ENCODE measurements at regions not wholly inside any gene's neighbourhood (a gene's known extent, or its start where the extent isn't known, plus 50 kb on each side); places are given as distances from the start of the nearest gene placed in this dataset.
"Not testable (repeated sequence)": the region's sequence is repeated elsewhere in the genome, so short reads cannot be mapped to it uniquely, and the experiment has no call there.

DNA sequence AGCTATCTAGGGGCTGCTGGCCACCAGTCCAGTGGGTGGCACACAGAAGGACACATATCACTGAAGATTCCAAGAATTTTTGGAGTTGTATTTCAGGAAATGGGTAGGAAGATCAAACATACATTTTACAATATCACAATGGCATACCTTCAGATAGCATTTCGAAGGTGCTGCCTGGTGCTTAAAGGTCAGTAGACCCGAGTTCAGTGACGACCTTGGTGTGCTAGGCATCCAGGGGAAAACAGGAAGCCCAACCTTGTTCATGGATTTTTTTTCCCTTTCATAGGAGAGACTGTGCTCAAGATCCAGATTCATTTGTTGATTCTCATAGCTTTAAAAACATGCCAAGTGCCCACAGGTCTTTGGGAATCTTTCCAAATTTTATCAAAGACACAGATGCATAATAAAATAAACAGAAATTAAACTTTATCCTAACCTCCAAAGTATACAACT is 51.0 kb upstream of the RCBTB2 start:
- Histone ChIP-seq H3K36me3 (ENCODE audit: control insufficient read depth in 1 of 2, insufficient read depth in 2 of 2, low read length in 2 of 2) (no peaks in the 10 kb centered on the region), H3K4me1 (ENCODE audit: control insufficient read depth in 1 of 2, insufficient read depth in 2 of 2, low read length in 2 of 2) (peaks cover 5 to 21% of the 10 kb centered on the region in 2 donors), H3K4me3 (ENCODE audit: low read depth in 1 of 2, low read length in 2 of 2) (no peak overlapping the region), H3K9me3 (ENCODE audit: control insufficient read depth in 1 of 2, low read length in 2 of 2) (no peaks in the 10 kb centered on the region), H3K27ac (ENCODE audit: low read length) (no peak overlapping the region), H3K27me3 (ENCODE audit: low read depth, low read length) (no peaks in the 10 kb centered on the region)

DNA sequence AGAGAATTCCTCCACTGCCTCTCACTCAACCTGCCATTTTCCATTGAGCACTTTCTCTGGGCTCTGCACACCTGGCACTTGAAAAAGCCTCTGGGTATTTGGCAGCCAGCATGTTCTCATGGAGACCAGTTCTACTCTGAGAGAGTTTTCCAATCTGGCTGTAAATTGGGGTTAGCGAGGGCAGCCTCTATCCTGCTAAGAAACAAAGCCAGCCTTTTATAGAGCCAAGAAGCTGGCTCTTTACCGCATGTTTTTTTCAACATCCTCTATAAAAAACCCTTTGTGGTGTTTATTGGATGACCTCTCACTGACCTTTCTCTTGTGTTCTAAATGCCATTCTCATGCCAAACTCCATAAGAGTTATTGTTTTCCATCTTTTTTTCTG is 52.6 kb upstream of the RCBTB2 start:
- Histone ChIP-seq H3K9me3 (ENCODE audit: control insufficient read depth in 1 of 2, low read length in 2 of 2) (no peaks in the 10 kb centered on the region), H3K36me3 (ENCODE audit: control insufficient read depth in 1 of 2, insufficient read depth in 2 of 2, low read length in 2 of 2) (no peaks in the 10 kb centered on the region), H3K27me3 (ENCODE audit: low read depth, low read length) (no peaks in the 10 kb centered on the region), H3K27ac (ENCODE audit: low read length) (no peak overlapping the region), H3K4me3 (ENCODE audit: low read depth in 1 of 2, low read length in 2 of 2) (no peak overlapping the region), H3K4me1 (ENCODE audit: control insufficient read depth in 1 of 2, insufficient read depth in 2 of 2, low read length in 2 of 2) (peaks cover 6 to 21% of the 10 kb centered on the region in 2 donors)

DNA sequence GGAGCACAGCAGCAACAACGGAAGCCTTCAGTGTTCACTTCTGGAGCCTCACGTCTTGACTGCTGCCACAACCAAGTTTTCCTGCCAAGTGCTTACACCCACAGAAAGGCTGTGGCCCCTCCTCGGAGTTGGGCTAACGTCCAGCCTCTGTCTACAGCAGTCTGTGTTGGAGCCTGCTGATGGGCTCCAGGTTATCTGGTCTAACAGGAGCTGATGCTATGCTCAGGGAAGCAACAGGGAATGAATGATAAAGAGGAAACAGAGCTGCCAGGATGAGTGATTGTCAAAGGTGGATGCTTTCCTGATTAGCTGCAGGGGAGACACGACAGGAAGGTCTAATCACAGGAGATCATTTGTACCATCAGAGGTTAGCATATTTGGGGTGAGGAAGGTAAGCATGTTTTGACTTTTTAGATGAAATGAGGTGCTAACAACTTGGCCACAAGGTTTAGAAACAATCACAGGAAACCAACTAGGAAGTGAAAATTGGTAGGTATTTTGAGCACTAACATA is 53.8 kb upstream of the RCBTB2 start:
- Histone ChIP-seq H3K9me3 (ENCODE audit: control insufficient read depth in 1 of 2, low read length in 2 of 2) (no peaks in the 10 kb centered on the region), H3K4me1 (ENCODE audit: control insufficient read depth in 1 of 2, insufficient read depth in 2 of 2, low read length in 2 of 2) (peaks cover 9 to 21% of the 10 kb centered on the region in 2 donors), H3K27ac (ENCODE audit: low read length) (peak overlapping the region; percentile 19), H3K36me3 (ENCODE audit: control insufficient read depth in 1 of 2, insufficient read depth in 2 of 2, low read length in 2 of 2) (no peaks in the 10 kb centered on the region), H3K27me3 (ENCODE audit: low read depth, low read length) (no peaks in the 10 kb centered on the region), H3K4me3 (ENCODE audit: low read depth in 1 of 2, low read length in 2 of 2) (no peak overlapping the region)

DNA sequence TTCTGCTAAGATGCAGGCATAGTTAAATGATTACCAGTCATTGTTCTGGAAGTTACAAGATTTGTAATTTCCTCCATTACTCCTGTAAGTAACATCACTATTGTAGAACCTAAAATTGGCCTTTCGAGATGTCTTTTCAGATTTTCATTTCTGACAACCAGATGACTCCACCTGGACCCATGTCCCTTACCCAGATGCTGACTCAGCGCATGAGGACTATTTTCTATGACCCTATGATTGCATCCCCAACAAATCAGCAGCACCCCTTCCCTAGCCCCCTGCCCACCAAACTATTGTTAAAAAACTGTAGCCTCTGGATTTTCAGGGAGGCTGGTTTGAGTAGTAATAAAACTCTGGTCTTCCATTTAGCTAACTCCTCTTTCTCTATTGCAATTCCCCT is 55.2 kb upstream of the RCBTB2 start:
- peaks cover 9 to 21% of the 10 kb centered on the region in 2 donors for H3K4me1 ChIP-seq (ENCODE audit: control insufficient read depth in 1 of 2, insufficient read depth in 2 of 2, low read length in 2 of 2)
- H3K27ac ChIP-seq (ENCODE audit: low read length): no peak overlapping the region
- no peaks in the 10 kb centered on the region for H3K27me3 ChIP-seq (ENCODE audit: low read depth, low read length)
- no peaks in the 10 kb centered on the region for H3K36me3 ChIP-seq (ENCODE audit: control insufficient read depth in 1 of 2, insufficient read depth in 2 of 2, low read length in 2 of 2)
- H3K9me3 ChIP-seq (ENCODE audit: control insufficient read depth in 1 of 2, low read length in 2 of 2): no peaks in the 10 kb centered on the region
- no peak overlapping the region for H3K4me3 ChIP-seq (ENCODE audit: low read depth in 1 of 2, low read length in 2 of 2)

DNA sequence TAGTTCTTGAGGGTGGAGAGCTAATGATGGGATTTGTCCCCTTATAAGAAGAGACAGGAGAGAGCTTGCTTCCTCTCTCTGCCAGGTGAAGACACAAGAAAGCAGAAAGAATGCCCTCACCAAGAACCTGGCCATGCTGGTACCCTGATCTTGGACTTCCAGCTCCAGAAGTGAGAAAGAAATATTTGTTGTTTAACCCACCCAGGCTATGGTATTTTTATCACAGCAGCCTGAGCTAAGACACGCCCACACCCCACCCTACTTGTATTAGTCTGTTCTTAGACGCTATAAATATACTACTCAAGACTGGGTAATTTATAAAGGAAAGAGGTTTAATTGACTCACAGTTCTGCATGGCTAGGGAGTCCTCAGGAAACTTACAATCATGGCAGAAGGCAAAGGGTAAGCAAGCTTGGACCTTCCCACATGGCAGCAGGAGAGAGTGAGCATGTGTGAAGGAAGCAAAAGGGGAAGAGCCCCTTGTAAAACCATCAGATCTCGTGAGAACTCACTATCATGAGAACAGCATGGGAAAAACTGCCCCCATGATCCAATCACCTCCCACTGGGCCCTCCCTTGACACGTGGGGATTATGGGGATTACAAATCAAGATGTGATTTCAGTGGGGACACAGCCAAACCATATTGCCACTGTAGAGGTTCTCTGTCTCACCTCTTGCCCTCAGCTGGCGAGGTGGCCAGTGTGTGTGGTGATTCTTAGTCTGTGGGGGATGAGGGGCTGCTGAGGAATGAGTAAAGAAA is 57.4 kb upstream of the RCBTB2 start:
- Histone ChIP-seq H3K4me1 (ENCODE audit: control insufficient read depth in 1 of 2, insufficient read depth in 2 of 2, low read length in 2 of 2) (peaks cover 4 to 12% of the 10 kb centered on the region in 2 donors), H3K36me3 (ENCODE audit: control insufficient read depth in 1 of 2, insufficient read depth in 2 of 2, low read length in 2 of 2) (no peaks in the 10 kb centered on the region), H3K4me3 (ENCODE audit: low read depth in 1 of 2, low read length in 2 of 2) (no peak overlapping the region), H3K27me3 (ENCODE audit: low read depth, low read length) (no peaks in the 10 kb centered on the region), H3K9me3 (ENCODE audit: control insufficient read depth in 1 of 2, low read length in 2 of 2) (no peaks in the 10 kb centered on the region), H3K27ac (ENCODE audit: low read length) (peak overlapping the region; percentile 45)

DNA sequence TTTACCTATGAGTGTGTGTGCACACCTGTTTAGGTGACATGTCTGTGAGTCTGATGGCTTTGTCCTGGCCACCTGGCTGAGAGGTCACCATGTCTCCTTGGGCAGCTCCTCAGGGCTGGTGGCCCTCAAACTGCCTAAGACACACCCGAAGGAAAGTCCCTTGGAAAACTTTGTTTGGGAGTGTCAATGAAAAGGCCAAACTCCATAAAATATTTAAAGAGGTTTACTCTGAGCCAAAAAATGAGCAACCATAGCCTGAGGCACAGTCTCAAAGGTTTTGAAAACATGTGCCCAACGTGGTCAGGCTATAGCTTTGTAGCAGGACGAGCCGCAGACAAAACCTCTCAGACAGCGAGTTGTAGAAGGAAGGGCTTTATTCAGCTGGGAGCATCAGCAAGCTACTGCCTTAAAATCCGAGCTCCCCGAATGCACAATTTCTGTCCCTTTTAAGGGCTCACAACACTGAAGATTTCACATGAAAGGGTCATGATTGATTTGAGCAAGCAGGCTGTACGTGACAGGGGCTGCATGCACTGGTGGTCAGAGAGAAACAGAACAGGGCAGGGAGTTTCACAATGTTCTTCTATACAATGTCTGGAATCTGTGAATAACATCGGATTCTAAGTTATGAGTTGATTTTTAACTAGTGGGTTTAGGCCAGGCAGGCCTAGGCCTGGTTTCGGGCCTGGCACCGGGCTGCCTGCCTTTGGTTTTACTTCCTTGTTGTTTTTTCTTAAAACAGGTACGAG is 58.4 kb upstream of the RCBTB2 start:
- H3K27ac ChIP-seq (ENCODE audit: low read length): peak overlapping the region; percentile 45
- not testable (repeated sequence) for H3K4me1 ChIP-seq (ENCODE audit: control insufficient read depth in 1 of 2, insufficient read depth in 2 of 2, low read length in 2 of 2); H3K27me3 ChIP-seq (ENCODE audit: low read depth, low read length); H3K4me3 ChIP-seq (ENCODE audit: low read depth in 1 of 2, low read length in 2 of 2); H3K9me3 ChIP-seq (ENCODE audit: control insufficient read depth in 1 of 2, low read length in 2 of 2); H3K36me3 ChIP-seq (ENCODE audit: control insufficient read depth in 1 of 2, insufficient read depth in 2 of 2, low read length in 2 of 2)

DNA sequence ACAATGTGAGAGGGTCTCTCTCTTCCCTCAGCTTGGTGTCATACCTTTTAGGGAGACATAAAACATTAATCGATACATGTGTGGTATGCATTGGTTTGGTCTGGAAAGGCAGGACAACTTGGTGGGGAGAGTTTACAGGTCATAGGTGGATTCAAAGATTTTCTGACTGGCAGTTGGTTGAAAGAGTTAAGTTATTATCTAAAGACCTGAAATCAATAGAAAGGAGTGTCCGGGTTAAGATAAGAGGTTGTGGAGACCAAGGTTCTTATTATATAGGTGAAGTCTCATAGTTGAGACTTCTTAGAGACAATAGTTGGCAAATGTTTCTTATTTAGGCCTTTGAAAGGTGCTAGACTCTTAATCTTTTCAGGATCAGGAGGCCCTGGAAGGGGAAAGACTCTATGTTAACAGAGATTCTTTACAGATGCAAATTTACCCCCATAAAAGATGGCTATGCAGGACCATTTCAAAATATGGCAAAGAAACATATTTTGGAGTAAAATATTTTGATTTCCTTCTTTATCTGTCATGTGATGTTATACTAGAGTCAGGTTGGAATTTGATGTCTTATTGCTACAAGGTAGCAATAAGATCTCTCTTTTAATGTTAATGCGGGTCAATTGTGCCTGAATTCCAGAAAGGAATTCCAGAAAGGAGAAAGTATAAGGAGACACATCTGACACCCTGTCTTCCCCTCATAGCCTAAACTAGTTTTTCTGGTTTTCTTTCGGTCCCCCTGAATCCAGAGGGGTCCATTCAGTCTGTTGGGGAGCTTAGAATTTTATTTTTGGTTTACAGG is 59.2 kb upstream of the RCBTB2 start:
- no peaks in the 10 kb centered on the region for H3K9me3 ChIP-seq (ENCODE audit: control insufficient read depth in 1 of 2, low read length in 2 of 2)
- H3K27ac ChIP-seq (ENCODE audit: low read length): peak overlapping the region; percentile 3
- no peak overlapping the region for H3K4me3 ChIP-seq (ENCODE audit: low read depth in 1 of 2, low read length in 2 of 2)
- H3K27me3 ChIP-seq (ENCODE audit: low read depth, low read length): no peaks in the 10 kb centered on the region
- peaks cover 0 to 4% of the 10 kb centered on the region in 2 donors for H3K4me1 ChIP-seq (ENCODE audit: control insufficient read depth in 1 of 2, insufficient read depth in 2 of 2, low read length in 2 of 2)
- no peaks in the 10 kb centered on the region for H3K36me3 ChIP-seq (ENCODE audit: control insufficient read depth in 1 of 2, insufficient read depth in 2 of 2, low read length in 2 of 2)

DNA sequence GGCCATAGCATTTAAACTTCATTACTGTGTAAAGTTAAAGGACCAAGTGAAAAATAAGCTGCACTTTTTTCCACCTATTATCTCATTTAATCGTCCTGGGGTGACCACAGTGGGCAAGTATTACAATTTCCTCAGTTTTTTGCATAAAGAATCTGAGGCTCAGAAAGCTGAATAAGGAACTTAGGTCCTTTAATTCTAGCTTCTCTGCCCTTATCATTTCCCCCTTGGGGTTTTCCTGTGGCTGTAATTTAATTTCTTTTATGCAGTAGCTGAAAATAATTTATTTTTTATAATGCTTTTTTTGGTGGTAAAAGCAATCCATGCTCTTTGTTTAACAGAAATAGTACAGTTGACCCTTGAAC is 59.8 kb upstream of the RCBTB2 start:
- H3K27ac ChIP-seq (ENCODE audit: low read length): peak overlapping the region; percentile 3
- H3K9me3 ChIP-seq (ENCODE audit: control insufficient read depth in 1 of 2, low read length in 2 of 2): no peaks in the 10 kb centered on the region
- no peak overlapping the region for H3K4me3 ChIP-seq (ENCODE audit: low read depth in 1 of 2, low read length in 2 of 2)
- H3K27me3 ChIP-seq (ENCODE audit: low read depth, low read length): no peaks in the 10 kb centered on the region
- H3K4me1 ChIP-seq (ENCODE audit: control insufficient read depth in 1 of 2, insufficient read depth in 2 of 2, low read length in 2 of 2): peaks cover 0 to 4% of the 10 kb centered on the region in 2 donors
- H3K36me3 ChIP-seq (ENCODE audit: control insufficient read depth in 1 of 2, insufficient read depth in 2 of 2, low read length in 2 of 2): no peaks in the 10 kb centered on the region

DNA sequence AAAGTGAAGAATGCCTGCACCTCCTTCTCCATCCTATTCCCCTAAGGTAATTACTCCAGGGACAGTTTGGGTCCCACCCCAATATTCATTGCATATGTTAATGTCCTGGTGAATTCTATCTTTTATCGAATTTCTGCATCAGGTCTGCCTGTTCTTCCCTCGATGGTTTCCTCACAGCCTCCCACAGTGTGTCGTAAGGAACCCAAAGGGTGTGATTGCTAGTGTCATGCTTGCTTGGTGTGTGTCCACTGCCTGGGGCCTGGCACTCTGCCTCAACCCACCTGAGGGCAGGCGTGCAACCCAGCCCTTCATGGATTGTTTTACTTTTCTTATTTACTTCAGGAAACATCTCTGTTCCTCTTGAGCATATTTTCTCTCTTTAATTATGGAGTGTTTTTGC is 60.2 kb upstream of the CYSLTR2 start:
- H3K4me3 ChIP-seq (ENCODE audit: low read depth in 1 of 2, low read length in 2 of 2): no peak overlapping the region
- no peaks in the 10 kb centered on the region for H3K27me3 ChIP-seq (ENCODE audit: low read depth, low read length)
- no peaks in the 10 kb centered on the region for H3K36me3 ChIP-seq (ENCODE audit: control insufficient read depth in 1 of 2, insufficient read depth in 2 of 2, low read length in 2 of 2)
- H3K4me1 ChIP-seq (ENCODE audit: control insufficient read depth in 1 of 2, insufficient read depth in 2 of 2, low read length in 2 of 2): peaks cover 0 to 4% of the 10 kb centered on the region in 2 donors
- H3K9me3 ChIP-seq (ENCODE audit: control insufficient read depth in 1 of 2, low read length in 2 of 2): peaks cover 0 to 1% of the 10 kb centered on the region in 2 donors
- no peak overlapping the region for H3K27ac ChIP-seq (ENCODE audit: low read length)

DNA sequence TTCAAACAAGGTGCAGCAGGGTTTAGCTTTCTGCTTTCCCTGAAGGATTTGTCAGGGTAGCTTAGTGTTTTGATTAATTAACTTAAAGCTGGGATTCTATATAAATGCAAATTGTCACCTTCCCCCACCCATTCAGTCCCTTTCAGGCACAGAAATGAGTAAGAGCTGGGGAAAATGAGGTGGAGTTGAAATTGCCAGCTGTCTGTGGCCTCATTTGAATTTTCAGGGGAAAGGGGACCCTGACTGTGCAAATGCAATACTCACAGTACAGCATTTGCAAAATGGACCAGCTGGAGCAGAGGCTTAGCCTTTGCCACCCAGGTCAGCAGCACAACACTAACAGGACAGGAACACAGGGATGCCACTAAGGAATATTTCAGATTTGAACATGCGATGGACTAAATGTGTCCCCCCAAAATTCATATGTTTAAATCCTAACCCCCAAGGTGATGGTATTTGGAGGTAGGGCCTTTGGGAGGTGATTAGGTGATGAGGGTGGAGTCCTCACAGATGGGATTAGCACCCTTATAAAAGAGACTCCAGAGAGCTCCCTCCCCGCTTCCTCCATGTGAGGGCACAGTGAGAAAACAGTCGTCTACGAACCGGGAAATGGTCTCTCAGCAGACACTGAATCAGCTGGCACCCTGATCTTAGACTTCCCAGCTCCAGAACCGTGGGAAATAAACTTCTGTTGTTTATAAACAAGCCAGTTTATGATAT is 59.5 kb upstream of the CYSLTR2 start:
- peaks cover 0 to 5% of the 10 kb centered on the region in 2 donors for H3K9me3 ChIP-seq (ENCODE audit: control insufficient read depth in 1 of 2, low read length in 2 of 2)
- no peaks in the 10 kb centered on the region for H3K27me3 ChIP-seq (ENCODE audit: low read depth, low read length)
- H3K4me3 ChIP-seq (ENCODE audit: low read depth in 1 of 2, low read length in 2 of 2): no peak overlapping the region
- no peak overlapping the region for H3K27ac ChIP-seq (ENCODE audit: low read length)
- peaks cover 0 to 4% of the 10 kb centered on the region in 2 donors for H3K4me1 ChIP-seq (ENCODE audit: control insufficient read depth in 1 of 2, insufficient read depth in 2 of 2, low read length in 2 of 2)
- H3K36me3 ChIP-seq (ENCODE audit: control insufficient read depth in 1 of 2, insufficient read depth in 2 of 2, low read length in 2 of 2): no peaks in the 10 kb centered on the region
